HCT116 (cell line): ENCODE measurements at regions not wholly inside any gene's neighbourhood (a gene's known extent, or its start where the extent isn't known, plus 50 kb on each side); places are given as distances from the start of the nearest gene placed in this dataset.

Experiments
- ATAC-seq: fragments of 200-7000 bp; cut with Tn5 transposase; 2 replicates; pipeline ENCODE4 v1.9.1; 2020; ENCODE audit warnings: mild to moderate bottlenecking, moderate library complexity
- BruUV-seq: library from RNA; stranded (reverse); fragments of 400-500 nt; replicated peaks from 2 replicates; lab custom pipeline; 2021; lab: Mats Ljungman, UMichigan
- CTCF ChIA-PET: fragments of 300-600 bp; sonication (Branson Sonifier 250); formaldehyde crosslinking; loops from one replicate; lab custom pipeline; 2021; ENCODE audit warnings: antibody characterized with exemption; lab: Charles Lee
- POLR2A ChIA-PET: fragments of 300-600, 350-600 bp; sonication (Branson Sonifier 250); formaldehyde crosslinking; loops from one replicate; lab custom pipeline; 2021; ENCODE audit warnings: antibody characterized with exemption; lab: Charles Lee
- RAD21 ChIA-PET, 2 experiments: fragments of 300-600 bp; sonication (Branson Sonifier 250); formaldehyde crosslinking; loops; one replicate each; lab custom pipeline; 2023; ENCODE audit warnings: low total read pairs in 2 of 2; ENCODE audit not compliant: uncharacterized antibody in 2 of 2, unreplicated experiment in 2 of 2, low non-redundant PET in 1 of 2; lab: Charles Lee
- DNase-seq: peaks from one replicate; pipeline ENCODE4 v3.0.0-alpha.2; 2010; ENCODE audit warnings: low read depth, low spot score
- H2AFZ ChIP-seq: fragments of 200-600 bp; shearing (Covaris generic), sonication (generic); 2 replicates; pipeline ENCODE4 v1.6.1; 2017; ENCODE audit warnings: low read depth, mixed run types, mixed read lengths, antibody characterized with exemption, low read length; ENCODE audit not compliant: poor library complexity, severe bottlenecking
- H3K27ac ChIP-seq: 2 replicates; pipeline ENCODE4 v1.5.1; 2012; ENCODE audit warnings: low read depth, low read length
- H3K27me3 ChIP-seq: fragments of 200-600 bp; sonication (generic); 2 replicates; pipeline ENCODE4 v1.6.1; 2016; ENCODE audit warnings: mixed run types, low read length, mixed read lengths; ENCODE audit not compliant: insufficient read depth
- H3K36me3 ChIP-seq, 2 experiments: fragments of 200-500 bp in 1 of 2; fragments of 200-600 bp in 1 of 2; sonication (Bioruptor generic) in 1 of 2; sonication (generic) in 1 of 2; 2 replicates each; pipeline versions ENCODE4 v1.5.1 to v1.6.1; 2014 to 2016; ENCODE audit warnings: low read length in 2 of 2, inconsistent platforms in 1 of 2, mixed read lengths in 1 of 2, mixed run types in 1 of 2; ENCODE audit not compliant: insufficient read depth in 2 of 2, control insufficient read depth in 1 of 2
- H3K4me1 ChIP-seq, 2 experiments: fragments of 200-600 bp in 1 of 2; sonication (generic) in 1 of 2; 2 replicates each; pipeline versions ENCODE4 v1.5.1 to v1.6.1; 2012 to 2017; ENCODE audit warnings: low read length in 2 of 2, inconsistent platforms in 1 of 2, mild to moderate bottlenecking in 1 of 2, mixed read lengths in 1 of 2, mixed run types in 1 of 2, moderate library complexity in 1 of 2; ENCODE audit not compliant: insufficient read depth in 2 of 2, control insufficient read depth in 1 of 2
- H3K4me2 ChIP-seq: fragments of 200-600 bp; sonication (generic); 2 replicates; pipeline ENCODE4 v1.6.1; 2017; ENCODE audit warnings: mixed run types, low read length, mixed read lengths
- H3K4me3 ChIP-seq, 2 experiments: fragments of 200-600 bp in 1 of 2; sonication (generic) in 1 of 2; replicated peaks in 1 of 2; 2 replicates each; pipeline ENCODE4 v1.5.1; 2011 to 2016; ENCODE audit warnings: low read length in 2 of 2, control low read depth in 1 of 2, low read depth in 1 of 2, mild to moderate bottlenecking in 1 of 2, mixed read lengths in 1 of 2, mixed run types in 1 of 2
- H3K79me2 ChIP-seq: fragments of 200-600 bp; sonication (generic); 2 replicates; pipeline ENCODE4 v1.6.1; 2017; ENCODE audit warnings: mild to moderate bottlenecking, mixed run types, low read length, moderate library complexity, mixed read lengths; ENCODE audit not compliant: insufficient read depth
- H3K9ac ChIP-seq: fragments of 200-600 bp; sonication (generic); 2 replicates; pipeline ENCODE4 v1.6.1; 2016; ENCODE audit warnings: low read length, mixed read lengths
- H3K9me2 ChIP-seq: fragments of 200-600 bp; sonication (generic), shearing (Covaris generic); 2 replicates; pipeline ENCODE4 v1.6.1; 2017; ENCODE audit warnings: mixed run types, mild to moderate bottlenecking, moderate library complexity; ENCODE audit not compliant: insufficient read depth
- H3K9me3 ChIP-seq, 2 experiments: fragments of 200-500 bp in 1 of 2; fragments of 200-600 bp in 1 of 2; sonication (Bioruptor generic) in 1 of 2; sonication (generic) in 1 of 2; 2 replicates each; pipeline ENCODE4 v1.6.1; 2014 to 2017; ENCODE audit warnings: low read length in 2 of 2, mixed read lengths in 2 of 2, inconsistent platforms in 1 of 2, low read depth in 1 of 2, mild to moderate bottlenecking in 1 of 2, mixed run types in 1 of 2, moderate library complexity in 1 of 2; ENCODE audit not compliant: control insufficient read depth in 1 of 2, insufficient read depth in 1 of 2
- H4K20me1 ChIP-seq: fragments of 200-600 bp; sonication (generic), shearing (Covaris generic); 2 replicates; pipeline ENCODE4 v1.6.1; 2017; ENCODE audit warnings: mixed run types, mild to moderate bottlenecking, moderate library complexity; ENCODE audit not compliant: insufficient read depth
- CBX3 ChIP-seq: IDR thresholded peaks from 2 replicates; pipeline ENCODE4 v1.6.1; 2012; ENCODE audit warnings: low read depth
- CEBPB ChIP-seq: IDR thresholded peaks from 2 replicates; pipeline ENCODE4 v1.6.1; 2012; ENCODE audit warnings: low read depth
- CTCF ChIP-seq, 3 experiments: fragments of 200-600 bp in 1 of 3; sonication (generic) in 1 of 3; IDR thresholded peaks in 2 of 3; conservative IDR thresholded peaks in 1 of 3; 2 replicates each; pipeline ENCODE4 v1.5.1; 2012 to 2017; ENCODE audit warnings: low read depth in 2 of 3, low read length in 2 of 3, antibody characterized with exemption in 1 of 3, borderline replicate concordance in 1 of 3, control low read depth in 1 of 3, mild to moderate bottlenecking in 1 of 3, mixed read lengths in 1 of 3, mixed run types in 1 of 3, moderate library complexity in 1 of 3; ENCODE audit not compliant: insufficient read depth in 1 of 3
- ELF1 ChIP-seq: IDR thresholded peaks from 2 replicates; pipeline ENCODE4 v1.6.1; 2012; ENCODE audit warnings: low read depth, borderline replicate concordance
- EZH2phosphoT487 ChIP-seq: fragments of 200-600 bp; IDR thresholded peaks from 2 replicates; pipeline ENCODE4 v1.6.1; 2018; ENCODE audit warnings: antibody characterized with exemption, borderline replicate concordance
- FOSL1 ChIP-seq: IDR thresholded peaks from 2 replicates; pipeline ENCODE4 v1.6.1; 2012; ENCODE audit warnings: low read depth
- JUND ChIP-seq: IDR thresholded peaks from 2 replicates; pipeline ENCODE4 v1.6.1; 2012
- POLR2A ChIP-seq: IDR thresholded peaks from 2 replicates; pipeline ENCODE4 v1.7.0; 2011; ENCODE audit warnings: borderline replicate concordance; ENCODE audit not compliant: insufficient read depth, insufficient read length; ENCODE audit errors: extremely low read depth
- RAD21 ChIP-seq: IDR thresholded peaks from 2 replicates; pipeline ENCODE4 v1.6.1; 2012; ENCODE audit warnings: low read depth, mild to moderate bottlenecking
- SP1 ChIP-seq: IDR thresholded peaks from 2 replicates; pipeline ENCODE4 v1.6.1; 2012; ENCODE audit warnings: low read depth
- SRF ChIP-seq: IDR thresholded peaks from 2 replicates; pipeline ENCODE4 v1.6.1; 2012; ENCODE audit warnings: low read depth
- TCF7L2 ChIP-seq: IDR thresholded peaks from 2 replicates; pipeline ENCODE4 v1.7.0; 2011; ENCODE audit warnings: borderline replicate concordance, inconsistent platforms; ENCODE audit not compliant: insufficient read depth, insufficient read length; ENCODE audit errors: extremely low read depth
- YY1 ChIP-seq: IDR thresholded peaks from 2 replicates; pipeline ENCODE4 v1.6.1; 2011; ENCODE audit warnings: low read length, low read depth, moderate library complexity, mild to moderate bottlenecking; ENCODE audit not compliant: insufficient replicate concordance; ENCODE audit errors: extremely low read depth
- ZNF274 ChIP-seq: fragments of 200-500 bp; sonication (Bioruptor generic); IDR thresholded peaks from 2 replicates; pipeline ENCODE4 v1.6.1; 2014; ENCODE audit warnings: mild to moderate bottlenecking, low read depth, low read length, inconsistent platforms
- intact Hi-C: fragments of 100-400 bp; cut with micrococcal nuclease; formaldehyde crosslinking; loops from 2 replicates; pipeline ENCODE4 v1.10.0; 2022
- TF ChIP-seq, protein P1 (sequence below): IDR thresholded peaks from 2 replicates; pipeline ENCODE4 v1.6.1; 2012
- TF ChIP-seq, protein P2 (sequence below): IDR thresholded peaks from 2 replicates; pipeline ENCODE4 v1.6.1; 2012
- TF ChIP-seq, protein P3 (sequence below): IDR thresholded peaks from 2 replicates; pipeline ENCODE4 v1.6.1; 2012; ENCODE audit warnings: low read depth

GRCh38 chr3:103203441-103203840 lies 768.6 kb downstream of the ZPLD1 start:
- Histone ChIP-seq H3K4me3 (no peak overlapping the region), H3K27ac (no peak overlapping the region), H3K4me2 (no peak overlapping the region), H3K9me2 (no peaks in the 10 kb centered on the region), H3K79me2 (no peaks in the 10 kb centered on the region), H3K27me3 (no peaks in the 10 kb centered on the region), H3K4me1 (no peaks in the 10 kb centered on the region), H3K36me3 (no peaks in the 10 kb centered on the region), H4K20me1 (no peaks in the 10 kb centered on the region), H2AFZ (no peak overlapping the region), H3K9ac (no peak overlapping the region), H3K9me3 (no peaks in the 10 kb centered on the region)
- intact Hi-C loops = no loop called here
- BruUV-seq = no TSS peak
- CTCF ChIA-PET = no interaction called here
- ATAC-seq (no peak), DNase-seq (no peak)
- TF ChIP-seq YY1 (no peak), RAD21 (no peak), FOSL1 (no peak), JUND (no peak), ZNF274 (no peak), EZH2phosphoT487 (no peak), SRF (no peak), CTCF (IDR thresholded peaks at IDR 0.05 in 2 of 3, conservative IDR thresholded peaks at IDR 0.05 in 1 of 3; ENCODE audit: borderline replicate concordance in 1 of 3, insufficient read depth in 1 of 3, low read depth in 2 of 3, low read length in 2 of 3) (no peak), ELF1 (no peak), TCF7L2 (no peak), CEBPB (no peak), SP1 (no peak), POLR2A (no peak), CBX3 (no peak)
- TF ChIP-seq, protein P1, sequence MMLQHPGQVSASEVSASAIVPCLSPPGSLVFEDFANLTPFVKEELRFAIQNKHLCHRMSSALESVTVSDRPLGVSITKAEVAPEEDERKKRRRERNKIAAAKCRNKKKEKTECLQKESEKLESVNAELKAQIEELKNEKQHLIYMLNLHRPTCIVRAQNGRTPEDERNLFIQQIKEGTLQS = no peak
- TF ChIP-seq, protein P2, sequence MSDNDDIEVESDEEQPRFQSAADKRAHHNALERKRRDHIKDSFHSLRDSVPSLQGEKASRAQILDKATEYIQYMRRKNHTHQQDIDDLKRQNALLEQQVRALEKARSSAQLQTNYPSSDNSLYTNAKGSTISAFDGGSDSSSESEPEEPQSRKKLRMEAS = no peak
- TF ChIP-seq, protein P3, sequence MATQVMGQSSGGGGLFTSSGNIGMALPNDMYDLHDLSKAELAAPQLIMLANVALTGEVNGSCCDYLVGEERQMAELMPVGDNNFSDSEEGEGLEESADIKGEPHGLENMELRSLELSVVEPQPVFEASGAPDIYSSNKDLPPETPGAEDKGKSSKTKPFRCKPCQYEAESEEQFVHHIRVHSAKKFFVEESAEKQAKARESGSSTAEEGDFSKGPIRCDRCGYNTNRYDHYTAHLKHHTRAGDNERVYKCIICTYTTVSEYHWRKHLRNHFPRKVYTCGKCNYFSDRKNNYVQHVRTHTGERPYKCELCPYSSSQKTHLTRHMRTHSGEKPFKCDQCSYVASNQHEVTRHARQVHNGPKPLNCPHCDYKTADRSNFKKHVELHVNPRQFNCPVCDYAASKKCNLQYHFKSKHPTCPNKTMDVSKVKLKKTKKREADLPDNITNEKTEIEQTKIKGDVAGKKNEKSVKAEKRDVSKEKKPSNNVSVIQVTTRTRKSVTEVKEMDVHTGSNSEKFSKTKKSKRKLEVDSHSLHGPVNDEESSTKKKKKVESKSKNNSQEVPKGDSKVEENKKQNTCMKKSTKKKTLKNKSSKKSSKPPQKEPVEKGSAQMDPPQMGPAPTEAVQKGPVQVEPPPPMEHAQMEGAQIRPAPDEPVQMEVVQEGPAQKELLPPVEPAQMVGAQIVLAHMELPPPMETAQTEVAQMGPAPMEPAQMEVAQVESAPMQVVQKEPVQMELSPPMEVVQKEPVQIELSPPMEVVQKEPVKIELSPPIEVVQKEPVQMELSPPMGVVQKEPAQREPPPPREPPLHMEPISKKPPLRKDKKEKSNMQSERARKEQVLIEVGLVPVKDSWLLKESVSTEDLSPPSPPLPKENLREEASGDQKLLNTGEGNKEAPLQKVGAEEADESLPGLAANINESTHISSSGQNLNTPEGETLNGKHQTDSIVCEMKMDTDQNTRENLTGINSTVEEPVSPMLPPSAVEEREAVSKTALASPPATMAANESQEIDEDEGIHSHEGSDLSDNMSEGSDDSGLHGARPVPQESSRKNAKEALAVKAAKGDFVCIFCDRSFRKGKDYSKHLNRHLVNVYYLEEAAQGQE = no peak
- RAD21 ChIA-PET = interaction anchor here in 1 of 2 experiments (0.6 kb wide), 1 partner anchor 98 kb away, joined by 3 read pairs; no protein-coding TSS in a partner anchor
- POLR2A ChIA-PET = no interaction called here
